ENCODE measurements at regions not wholly inside any gene's neighbourhood (a gene's known extent, or its start where the extent isn't known, plus 50 kb on each side); places are given as distances from the start of the nearest gene placed in this dataset.

DNA sequence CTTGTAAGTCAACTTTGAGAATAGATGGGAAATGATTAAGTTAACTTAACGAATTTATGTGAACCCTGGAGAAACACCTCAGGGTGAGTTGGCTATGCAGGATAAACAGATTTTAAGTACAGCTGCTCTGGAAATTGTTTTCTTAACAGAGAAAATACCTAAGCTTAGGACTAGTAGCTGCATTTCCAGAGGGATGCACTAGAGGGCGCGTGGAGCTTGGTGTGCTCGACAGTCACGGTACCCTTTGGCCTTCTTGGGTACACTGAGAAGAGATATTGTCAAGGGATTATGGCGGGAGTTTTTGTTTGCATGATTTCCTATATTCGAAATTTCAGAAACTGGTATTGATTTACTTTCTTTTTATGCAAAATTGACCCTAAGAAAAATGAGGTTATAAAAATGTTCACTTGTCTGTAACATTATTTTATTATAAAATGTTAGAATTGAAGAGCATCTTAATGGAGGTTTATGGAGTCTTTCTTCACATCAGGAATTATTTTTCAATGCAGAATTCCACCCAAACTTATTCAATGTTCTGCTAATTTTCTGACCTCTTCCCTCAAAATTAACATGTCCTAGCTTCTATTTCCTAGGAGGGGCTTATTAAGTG lies 58.4 kb upstream of the MYO3A start:
- H3K36me3 ChIP-seq (ENCODE audit: insufficient read depth, low read length): no peaks in the 10 kb centered on the region
- 0 out of 2 replicates have a peak, but pooled peaks cover 4% of the 10 kb centered on the region for H3K9me3 ChIP-seq (ENCODE audit: control insufficient read depth, insufficient read depth, low read length)
- no peaks in the 10 kb centered on the region for H3K4me1 ChIP-seq (ENCODE audit: insufficient read depth, low read length)
- H3K9ac ChIP-seq (ENCODE audit: low read depth, low read length): no peak overlapping the region

DNA sequence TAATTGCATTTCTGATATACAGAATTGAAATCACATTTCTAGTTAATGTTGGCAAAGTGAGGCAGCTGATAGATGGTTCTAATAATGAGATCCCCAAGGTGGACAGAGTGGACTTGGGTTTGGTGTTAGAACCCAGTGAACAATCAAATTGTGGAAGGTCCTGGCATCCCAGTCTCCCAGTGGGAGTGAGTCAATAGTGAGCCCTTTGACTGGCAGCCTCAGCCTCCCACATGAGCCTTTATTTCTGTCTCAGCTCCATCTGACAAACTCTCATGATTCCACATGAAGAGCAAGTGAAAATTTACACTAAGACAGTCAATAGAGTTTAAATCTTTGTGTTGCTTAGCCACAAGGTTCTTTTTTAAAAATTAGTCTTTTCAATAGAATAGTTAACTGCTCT lies 56.7 kb upstream of the MYO3A start:
- no peak overlapping the region for H3K9ac ChIP-seq (ENCODE audit: low read depth, low read length)
- H3K9me3 ChIP-seq (ENCODE audit: control insufficient read depth, insufficient read depth, low read length): no peaks in the 10 kb centered on the region
- no peaks in the 10 kb centered on the region for H3K36me3 ChIP-seq (ENCODE audit: insufficient read depth, low read length)
- no peaks in the 10 kb centered on the region for H3K4me1 ChIP-seq (ENCODE audit: insufficient read depth, low read length)

All from ES-I3 (cell line).